ENCODE measurements at regions not wholly inside any gene's neighbourhood (a gene's known extent, or its start where the extent isn't known, plus 50 kb on each side); places are given as distances from the start of the nearest gene placed in this dataset.
"Not testable (repeated sequence)": the region's sequence is repeated elsewhere in the genome, so short reads cannot be mapped to it uniquely, and the experiment has no call there.

DNA sequence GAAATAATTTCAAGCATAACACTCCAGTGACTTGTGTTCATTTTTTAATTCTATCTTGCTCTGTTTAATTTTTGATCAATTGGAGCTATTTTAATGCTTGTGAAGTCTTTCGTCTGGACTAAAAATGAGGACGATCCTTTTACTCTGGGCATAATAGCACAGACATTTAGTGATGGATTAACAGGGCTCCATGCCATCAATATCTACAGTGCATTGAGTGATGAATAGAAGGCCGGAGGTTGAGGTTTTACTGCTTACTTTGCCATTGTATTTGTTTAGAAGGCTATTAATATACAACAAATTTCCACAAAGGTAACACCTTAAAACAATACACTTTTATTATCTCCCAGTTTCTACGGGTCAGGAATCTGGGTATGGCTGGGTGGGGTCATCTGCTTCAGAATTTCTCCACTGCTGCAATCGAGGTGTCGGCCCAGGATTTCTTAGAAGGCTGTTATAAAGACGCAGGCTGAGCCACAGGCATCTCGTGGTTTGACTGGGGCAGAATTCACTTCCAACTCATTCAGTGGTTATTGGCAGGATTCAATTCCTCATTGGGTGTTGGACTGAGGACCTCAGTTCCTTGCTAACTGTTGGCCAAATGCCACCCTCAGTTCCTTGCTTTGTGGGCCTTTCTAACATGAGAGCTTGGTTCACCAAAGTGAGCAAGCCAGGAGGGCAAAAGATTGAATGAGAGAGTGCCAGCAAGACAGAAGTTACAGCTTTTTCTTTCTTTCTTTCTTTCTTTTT, 265.4 kb upstream of the VLDLR start:
- no peak for DNase-seq

DNA sequence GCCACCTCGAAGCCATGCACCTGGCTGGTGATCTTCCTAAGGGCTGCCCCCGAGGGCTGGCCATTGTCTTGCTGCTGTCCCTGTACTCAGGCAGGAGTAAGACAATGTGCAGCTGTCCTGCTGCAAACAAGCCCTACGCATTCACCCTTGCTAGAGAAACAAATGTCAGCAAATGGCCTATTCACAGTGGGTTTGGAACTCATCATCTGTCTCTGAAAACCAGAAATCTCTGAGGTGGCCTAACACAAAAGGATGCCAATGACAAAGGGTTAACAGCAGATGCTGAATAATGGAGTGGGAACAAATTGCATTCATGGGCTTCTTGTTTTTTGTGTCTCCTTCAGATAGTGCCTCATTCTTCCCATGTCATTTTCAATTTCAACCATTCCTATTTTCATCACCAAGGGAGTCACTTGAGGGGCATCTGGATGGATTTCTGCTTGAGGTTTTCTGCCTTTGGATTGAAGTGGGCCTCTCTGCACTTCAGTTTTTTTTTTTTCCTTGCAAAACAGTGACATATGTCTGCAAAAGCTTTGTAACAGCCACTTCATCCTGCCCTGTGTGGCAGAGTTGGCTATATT, 261.6 kb upstream of the VLDLR start:
- no peak for DNase-seq

DNA sequence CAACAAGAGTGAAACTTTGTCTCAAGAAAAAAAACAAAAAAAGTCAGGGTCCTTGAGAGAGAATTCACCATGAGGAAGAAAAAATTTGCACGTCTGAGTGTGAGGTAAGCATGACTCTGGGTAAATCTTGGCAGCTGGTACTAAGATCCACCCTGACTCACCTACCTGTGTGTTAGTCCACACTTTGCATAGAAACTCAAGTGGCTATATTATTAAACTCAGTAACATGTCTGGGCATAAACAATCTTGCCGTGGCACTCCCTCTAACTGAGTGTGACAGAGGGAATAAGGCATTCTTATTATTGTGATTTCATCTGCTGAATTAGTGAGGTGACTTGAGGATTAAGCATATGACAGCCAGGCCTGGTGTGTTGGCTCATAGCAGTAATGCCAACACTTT, 259.4 kb upstream of the VLDLR start:
- DNase-seq: no peak

- DNase-seq: no peak
Measured at GRCh38 chr9:2363138-2363745, 258.3 kb upstream of the VLDLR start.

GRCh38 chr9:2363781-2364180, 257.8 kb upstream of the VLDLR start:
- no peak for DNase-seq

DNA sequence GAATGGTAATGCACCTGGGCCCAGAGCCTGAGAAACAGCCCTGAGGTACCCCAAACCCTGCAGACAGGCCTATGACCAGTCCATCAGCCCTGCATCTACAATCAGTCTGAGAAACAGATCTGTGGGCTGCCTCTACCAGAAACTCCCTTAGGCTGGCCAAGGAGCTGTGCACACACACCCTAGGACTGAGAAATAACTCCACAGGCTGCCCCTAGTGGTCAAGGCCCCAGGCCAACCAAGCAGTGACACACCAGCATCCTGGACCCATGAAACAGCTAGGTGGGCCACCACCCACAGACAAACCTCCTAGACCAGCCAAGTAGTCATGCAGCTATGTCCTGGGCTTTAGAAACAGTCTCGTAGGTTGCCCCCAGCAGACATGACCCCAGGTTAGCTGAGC, 253.6 kb upstream of the VLDLR start:
- DNase-seq: no peak

- no peak for DNase-seq
Measured at GRCh38 chr9:2373648-2374047, 247.9 kb upstream of the VLDLR start.

GRCh38 chr9:2375114-2375513, 246.5 kb upstream of the VLDLR start:
- no peak for DNase-seq

- DNase-seq: no peak
Measured at GRCh38 chr9:2377117-2377516, 244.5 kb upstream of the VLDLR start.

DNA sequence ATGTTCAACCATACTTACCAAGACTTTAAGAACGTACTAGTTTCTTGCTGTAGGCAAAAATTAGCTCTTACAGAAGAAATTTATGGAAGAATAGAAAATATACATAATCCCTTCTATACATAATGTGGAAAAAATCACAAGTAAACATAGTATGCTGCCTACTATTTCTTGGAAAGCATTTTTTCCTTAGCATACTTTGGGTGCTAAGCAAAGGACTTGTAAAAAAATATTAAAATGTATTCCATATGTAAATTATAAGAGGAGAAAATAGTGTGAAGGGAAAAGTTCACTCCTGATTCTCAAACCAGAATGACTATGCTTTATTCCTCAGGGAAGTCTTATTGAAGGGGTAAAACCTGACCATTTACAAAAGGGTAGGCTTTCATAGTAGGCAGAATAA, 243.8 kb upstream of the VLDLR start:
- DNase-seq: no peak

- no peak for DNase-seq
Measured at GRCh38 chr9:2378266-2378665, 243.3 kb upstream of the VLDLR start.

DNA sequence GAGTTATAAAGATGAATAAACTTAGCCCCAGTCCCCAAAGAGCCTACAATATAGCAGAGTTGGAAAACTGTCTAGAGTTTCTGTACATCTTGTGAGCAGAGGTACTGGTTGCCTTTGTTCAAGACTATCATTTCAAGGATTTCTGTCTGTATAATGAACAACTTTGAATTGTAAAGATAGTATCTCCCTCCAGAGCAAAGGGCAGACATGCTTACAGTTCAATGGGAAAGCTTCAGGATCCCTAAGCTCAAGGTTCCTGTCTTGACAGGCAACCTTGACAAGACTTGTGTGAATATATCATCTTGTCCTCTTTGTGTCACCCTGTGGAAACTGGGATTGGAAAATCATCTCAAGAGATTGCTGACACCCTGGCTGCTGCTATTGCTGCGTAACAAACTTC, 242.8 kb upstream of the VLDLR start:
- no peak for DNase-seq

- DNase-seq: no peak
Measured at GRCh38 chr9:2384741-2385140, 236.8 kb upstream of the VLDLR start.

GRCh38 chr9:2385746-2386145, 235.8 kb upstream of the VLDLR start:
- no peak for DNase-seq

DNA sequence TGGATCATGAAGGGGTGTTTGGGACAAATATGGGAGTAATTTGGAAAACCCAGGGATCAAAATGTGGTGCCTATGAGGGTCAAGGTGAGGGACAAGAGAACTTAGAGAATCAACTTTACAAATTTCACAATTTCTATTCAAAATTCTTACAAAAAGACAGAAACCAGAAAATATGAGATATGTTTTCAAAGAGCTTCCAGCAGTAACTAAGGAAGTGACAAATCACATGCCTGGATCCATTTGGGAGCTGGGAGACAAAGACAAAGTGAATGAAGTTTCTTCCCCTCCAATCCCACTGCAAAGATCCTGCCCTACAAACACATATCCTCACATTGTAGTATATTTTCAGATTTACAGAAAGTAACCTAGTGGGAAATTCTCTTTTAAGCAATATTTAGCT, 235.0 kb upstream of the VLDLR start:
- DNase-seq: no peak

DNA sequence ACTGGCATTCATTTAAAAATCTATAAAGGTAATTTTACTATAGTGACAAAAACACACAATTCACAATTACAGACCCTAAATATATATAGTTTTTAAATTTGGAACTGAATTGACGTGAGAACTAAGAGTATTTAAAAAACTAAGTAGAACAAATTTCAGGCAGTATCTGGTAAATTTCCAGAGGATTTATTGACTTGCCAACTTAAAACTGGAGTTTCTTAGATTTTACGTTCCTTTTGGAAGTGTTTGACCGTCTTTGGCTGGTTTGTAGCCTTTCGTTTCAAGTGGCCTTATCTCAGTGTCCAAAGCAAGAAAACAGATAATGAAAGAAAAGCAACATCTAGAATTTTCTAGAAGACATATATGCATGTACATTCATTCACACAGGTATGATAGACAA, 234.4 kb upstream of the VLDLR start:
- DNase-seq: no peak

GRCh38 chr9:2389404-2389803, 232.2 kb upstream of the VLDLR start:
- no peak for DNase-seq

- no peak for DNase-seq
Measured at GRCh38 chr9:2390028-2390427, 231.6 kb upstream of the VLDLR start.

GRCh38 chr9:2391509-2392132, 230.0 kb upstream of the VLDLR start:
- DNase-seq: not testable (repeated sequence)

DNA sequence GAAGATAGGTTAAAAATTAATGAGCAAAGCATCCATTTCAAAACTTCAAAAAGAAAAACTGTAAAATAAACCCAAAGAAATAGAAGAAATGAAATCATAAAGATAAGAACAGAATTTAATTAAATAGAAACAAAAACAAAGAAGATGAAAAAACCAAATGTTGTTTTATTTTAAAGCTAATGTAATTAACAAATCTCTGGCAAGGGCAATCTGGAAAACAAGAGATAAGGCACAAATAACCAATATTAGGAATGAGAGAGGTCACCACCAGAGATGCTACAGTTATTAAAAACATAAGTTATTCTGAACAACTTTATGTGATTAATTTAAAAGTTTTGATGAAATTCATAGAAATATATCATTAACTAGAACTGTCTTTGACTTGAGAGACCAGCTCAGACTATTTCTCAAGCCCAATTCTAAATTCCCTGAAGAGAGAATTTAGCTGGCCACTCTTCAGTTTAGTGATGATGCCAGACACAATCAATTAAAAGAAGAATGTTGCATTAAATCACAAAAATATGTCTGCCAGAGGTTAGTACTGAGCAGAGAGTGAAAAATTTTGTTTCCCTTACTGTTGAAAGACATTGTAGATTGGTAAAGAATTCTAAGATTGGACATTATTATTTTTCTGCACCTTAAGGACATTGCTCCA, 227.4 kb upstream of the VLDLR start:
- DNase-seq: not testable (repeated sequence)

DNA sequence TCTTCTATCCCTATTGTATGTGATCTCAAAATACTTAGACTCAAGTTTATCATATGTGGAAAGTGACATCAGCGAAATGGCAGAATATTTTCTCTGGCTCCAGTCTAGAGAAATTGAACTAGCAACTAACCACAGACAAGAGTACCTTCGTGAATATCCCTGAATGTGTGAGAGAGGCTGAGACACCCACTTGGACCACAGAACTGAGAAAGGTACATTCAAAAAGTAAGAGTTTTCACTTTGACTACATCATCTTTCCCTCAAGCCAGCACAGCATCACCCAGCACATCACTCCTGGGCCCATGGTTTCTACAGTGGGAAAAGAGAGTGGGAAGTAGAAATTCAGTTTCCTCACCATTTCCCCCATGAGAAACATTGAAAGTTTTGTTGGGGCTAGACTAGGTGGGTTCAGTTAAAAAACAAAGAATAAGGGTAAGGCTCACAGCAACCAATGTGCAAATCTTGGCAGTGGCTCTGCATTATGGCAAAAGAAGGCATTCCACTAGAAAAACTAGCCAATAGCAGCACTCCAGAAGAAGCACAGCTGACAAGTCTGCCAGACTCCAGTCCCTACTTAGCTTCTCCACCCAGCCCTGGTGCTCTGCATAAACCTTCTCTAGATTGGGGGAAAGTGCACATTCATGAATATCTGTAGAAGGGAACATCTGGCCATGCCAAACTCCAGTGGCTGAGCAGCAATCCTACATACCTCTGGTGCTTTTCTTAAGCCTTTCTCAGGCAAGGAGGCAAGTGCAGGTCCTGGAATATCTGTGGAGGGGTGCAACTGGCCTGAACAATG, 225.6 kb upstream of the VLDLR start:
- no peak for DNase-seq

- no peak for DNase-seq
Measured at GRCh38 chr9:2396622-2397285, 224.8 kb upstream of the VLDLR start.
